ENCODE measurements at regions not wholly inside any gene's neighbourhood (a gene's known extent, or its start where the extent isn't known, plus 50 kb on each side); places are given as distances from the start of the nearest gene placed in this dataset.

DNA sequence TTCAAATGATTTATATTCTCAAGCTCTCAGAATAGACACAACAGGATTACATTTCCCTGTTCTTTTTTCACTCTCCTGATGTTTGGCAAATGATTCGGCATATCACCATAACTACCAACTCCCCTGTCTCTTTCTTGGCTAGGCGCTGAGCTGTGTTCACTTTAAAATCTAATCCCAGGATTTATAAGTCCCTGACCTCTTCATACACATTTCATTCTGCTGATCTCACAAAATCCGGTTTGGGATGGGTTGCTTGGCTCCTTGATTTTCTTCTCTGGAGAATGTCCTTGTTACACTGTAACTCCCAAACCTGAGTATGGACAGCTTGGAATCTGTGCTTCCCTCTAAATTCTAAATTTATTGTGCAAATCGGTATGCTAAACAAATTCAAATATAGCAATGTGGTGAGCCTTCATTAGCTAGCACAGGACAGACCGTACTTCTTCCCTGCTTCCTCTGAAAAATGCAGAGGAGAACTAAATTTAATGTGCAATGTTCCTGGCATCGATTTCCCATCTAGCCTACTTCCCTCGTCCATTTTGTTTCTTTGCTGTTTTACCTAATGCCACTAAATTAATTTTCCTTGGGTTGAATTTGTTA, 858.5 kb upstream of the FAT3 start:
- no peaks in the 10 kb centered on the region for H4K20me1 ChIP-seq (ENCODE audit: control insufficient read depth, insufficient read depth, low read depth, low read length)
- H3K9me2 ChIP-seq (replicated peaks; ENCODE audit: control insufficient read depth, low read length): no peaks in the 10 kb centered on the region
- H3K27me3 ChIP-seq (ENCODE audit: control insufficient read depth, low read length): no peaks in the 10 kb centered on the region
- no peak overlapping the region for H3K4me3 ChIP-seq (ENCODE audit: low read length)
- no peaks in the 10 kb centered on the region for H3K4me1 ChIP-seq (ENCODE audit: control insufficient read depth, low read length)
- H3K9me3 ChIP-seq (ENCODE audit: control insufficient read depth, insufficient read depth, low read length): no peaks in the 10 kb centered on the region
- H3K36me3 ChIP-seq (ENCODE audit: control insufficient read depth, low read length): no peaks in the 10 kb centered on the region
- TF ChIP-seq EZH2phosphoT487 (IDR thresholded peaks at IDR 0.05; ENCODE audit: borderline replicate concordance, low read length) (no peak), CTCF (IDR thresholded peaks at IDR 0.05; ENCODE audit: low read depth, low read length, poor library complexity, severe bottlenecking) (no peak)
- H3F3A ChIP-seq (ENCODE audit: control insufficient read depth, insufficient read depth): no peaks in the 10 kb centered on the region
- no peak overlapping the region for H3K4me2 ChIP-seq (ENCODE audit: low read length)
- no peak overlapping the region for H3K27ac ChIP-seq (ENCODE audit: low read depth, low read length)
- H3K79me2 ChIP-seq (ENCODE audit: control insufficient read depth, low read length): no peaks in the 10 kb centered on the region

- no peaks in the 10 kb centered on the region for H3K36me3 ChIP-seq (ENCODE audit: control insufficient read depth, low read length)
- no peaks in the 10 kb centered on the region for H3K79me2 ChIP-seq (ENCODE audit: control insufficient read depth, low read length)
- no peaks in the 10 kb centered on the region for H4K20me1 ChIP-seq (ENCODE audit: control insufficient read depth, insufficient read depth, low read depth, low read length)
- H3K27ac ChIP-seq (ENCODE audit: low read depth, low read length): no peak overlapping the region
- TF ChIP-seq CTCF (IDR thresholded peaks at IDR 0.05; ENCODE audit: low read depth, low read length, poor library complexity, severe bottlenecking): no peak
- TF ChIP-seq EZH2phosphoT487 (IDR thresholded peaks at IDR 0.05; ENCODE audit: borderline replicate concordance, low read length): no peak
- H3F3A ChIP-seq (ENCODE audit: control insufficient read depth, insufficient read depth): no peaks in the 10 kb centered on the region
- H3K27me3 ChIP-seq (ENCODE audit: control insufficient read depth, low read length): no peaks in the 10 kb centered on the region
- H3K4me3 ChIP-seq (ENCODE audit: low read length): no peak overlapping the region
- H3K4me1 ChIP-seq (ENCODE audit: control insufficient read depth, low read length): no peaks in the 10 kb centered on the region
- H3K4me2 ChIP-seq (ENCODE audit: low read length): no peak overlapping the region
- no peaks in the 10 kb centered on the region for H3K9me3 ChIP-seq (ENCODE audit: control insufficient read depth, insufficient read depth, low read length)
- H3K9me2 ChIP-seq (replicated peaks; ENCODE audit: control insufficient read depth, low read length): no peaks in the 10 kb centered on the region
Measured at GRCh38 chr11:91350931-91351330, 873.7 kb upstream of the FAT3 start.

DNA sequence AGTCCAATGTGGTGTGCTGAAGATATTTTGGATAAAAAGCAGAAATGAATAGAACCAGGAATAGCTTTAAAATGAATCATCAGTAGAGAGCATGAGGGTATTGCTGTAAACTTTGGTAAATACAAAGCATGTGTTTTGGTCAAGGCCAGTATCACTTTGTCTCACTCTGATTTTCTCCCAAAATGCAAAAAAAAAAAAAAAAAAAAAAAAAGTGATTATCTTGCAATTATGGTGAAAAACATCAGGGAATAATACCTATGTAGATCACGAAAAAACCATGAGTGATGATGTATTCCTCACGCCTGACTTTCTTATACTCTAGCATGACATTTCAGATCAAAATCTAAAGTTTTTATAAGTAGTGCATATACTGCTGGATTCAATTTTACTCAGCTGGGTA, 897.9 kb upstream of the FAT3 start:
- Histone ChIP-seq H3K36me3 (ENCODE audit: control insufficient read depth, low read length) (no peaks in the 10 kb centered on the region), H3K4me3 (ENCODE audit: low read length) (no peak overlapping the region), H3K27me3 (ENCODE audit: control insufficient read depth, low read length) (no peaks in the 10 kb centered on the region), H3K4me1 (ENCODE audit: control insufficient read depth, low read length) (no peaks in the 10 kb centered on the region), H4K20me1 (ENCODE audit: control insufficient read depth, insufficient read depth, low read depth, low read length) (no peaks in the 10 kb centered on the region), H3K27ac (ENCODE audit: low read depth, low read length) (no peak overlapping the region), H3K4me2 (ENCODE audit: low read length) (no peak overlapping the region), H3K79me2 (ENCODE audit: control insufficient read depth, low read length) (no peaks in the 10 kb centered on the region), H3K9me2 (replicated peaks; ENCODE audit: control insufficient read depth, low read length) (no peaks in the 10 kb centered on the region), H3F3A (ENCODE audit: control insufficient read depth, insufficient read depth) (no peaks in the 10 kb centered on the region), H3K9me3 (ENCODE audit: control insufficient read depth, insufficient read depth, low read length) (no peaks in the 10 kb centered on the region)
- no peak for TF ChIP-seq CTCF (IDR thresholded peaks at IDR 0.05; ENCODE audit: low read depth, low read length, poor library complexity, severe bottlenecking)

Data from DOHH2 (cell line).